HG02943 (cell line): ENCODE measurements at regions not wholly inside any gene's neighbourhood (a gene's known extent, or its start where the extent isn't known, plus 50 kb on each side); places are given as distances from the start of the nearest gene placed in this dataset.
A peak's percentile ranks its signal among the peaks of the same experiment; 100 is the strongest.

Source experiments
- ATAC-seq: cut with Tn5 transposase; IDR thresholded peaks from one replicate; pipeline ENCODE4 v1.9.1; 2021; ENCODE audit warnings: mild to moderate bottlenecking, low read depth, moderate library complexity; ENCODE audit not compliant: unreplicated experiment

DNA sequence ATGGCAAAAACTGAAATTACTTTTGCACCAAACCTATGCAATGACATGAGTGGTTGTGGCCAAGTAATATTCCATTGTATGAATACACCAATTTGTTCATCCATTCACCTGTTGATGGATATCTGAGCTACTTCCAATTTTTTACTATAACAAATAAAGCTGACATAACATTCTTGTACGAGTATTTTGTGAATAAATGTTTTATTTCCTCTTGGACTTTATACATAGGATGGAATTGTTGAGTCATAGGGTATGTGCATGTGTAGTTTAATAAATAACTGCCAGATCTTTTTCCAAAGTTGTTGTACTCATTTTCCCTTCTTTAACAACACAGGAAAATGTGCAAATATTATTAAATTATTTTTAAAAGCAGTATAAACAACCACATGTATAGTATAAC lies 146.1 kb upstream of the ZNF462 start:
- no peak for ATAC-seq

DNA sequence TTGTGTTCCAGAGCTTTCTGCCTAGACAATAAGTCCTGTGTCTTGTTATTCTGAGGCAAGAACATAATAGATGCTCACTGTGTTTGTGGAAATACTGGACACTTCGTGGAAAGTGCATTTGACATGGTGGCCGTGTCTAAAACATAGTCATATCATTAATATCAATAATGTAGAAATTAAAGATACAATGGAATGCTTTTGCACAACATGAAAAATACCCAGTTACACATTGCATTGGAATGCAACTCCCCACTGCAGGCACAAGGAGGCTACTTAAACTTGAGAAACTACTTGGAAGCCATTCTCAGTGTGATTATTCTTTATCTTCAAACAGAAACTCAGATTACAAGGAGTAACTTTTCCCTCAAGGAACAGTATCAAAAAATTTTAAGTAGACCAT lies 145.3 kb upstream of the ZNF462 start:
- ATAC-seq = no peak

DNA sequence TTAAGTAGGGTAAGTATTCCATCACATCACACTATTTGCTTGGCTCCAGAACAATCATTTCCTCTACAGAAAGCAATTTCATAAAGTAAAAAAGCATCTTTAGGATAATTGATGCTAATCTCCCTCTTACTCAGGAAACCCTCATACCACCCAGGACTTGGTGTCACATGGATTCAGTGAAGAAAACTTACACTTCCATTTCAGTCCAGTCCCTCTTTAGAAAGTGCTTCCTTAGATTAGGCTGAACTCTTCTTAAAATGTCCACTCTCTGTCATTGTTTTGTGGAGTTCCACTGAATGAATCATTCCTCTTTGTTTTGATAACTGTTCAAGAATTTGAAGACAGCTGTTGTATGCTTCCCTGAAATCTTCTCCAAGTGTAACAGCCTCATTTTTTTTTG lies 144.0 kb upstream of the ZNF462 start:
- no peak for ATAC-seq

DNA sequence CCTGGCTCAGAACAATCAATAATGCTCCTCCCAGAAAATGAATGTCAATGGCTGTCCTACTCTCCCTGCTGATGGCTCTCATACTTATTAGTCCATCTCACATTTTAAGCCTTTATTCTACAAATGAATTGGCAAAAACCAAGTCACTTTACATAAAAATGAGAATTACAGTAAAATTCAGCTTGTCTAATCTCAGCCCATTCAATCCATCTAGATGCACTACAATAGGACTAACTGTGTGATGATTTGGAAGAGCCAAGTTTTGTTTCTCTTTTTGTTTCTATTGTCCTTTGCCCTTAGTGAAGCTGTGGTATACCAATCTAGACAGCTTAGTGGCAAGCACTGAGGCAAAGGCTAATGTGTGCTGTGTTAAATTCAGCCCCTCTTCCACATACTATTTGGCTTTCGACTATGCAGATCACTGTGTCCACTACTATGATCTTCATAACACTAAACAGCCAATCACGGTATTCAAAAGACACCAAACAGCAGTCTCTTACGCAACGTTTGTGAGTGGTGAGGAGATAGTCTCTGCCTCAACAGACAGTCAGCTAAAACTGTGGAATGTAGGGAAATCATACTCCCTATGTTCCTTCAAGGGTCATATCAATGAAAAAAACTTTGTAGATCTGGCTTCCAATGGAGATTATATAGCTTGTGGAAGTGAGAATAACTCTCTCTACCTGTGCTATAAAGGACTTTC lies 140.8 kb upstream of the ZNF462 start:
- ATAC-seq = no peak

DNA sequence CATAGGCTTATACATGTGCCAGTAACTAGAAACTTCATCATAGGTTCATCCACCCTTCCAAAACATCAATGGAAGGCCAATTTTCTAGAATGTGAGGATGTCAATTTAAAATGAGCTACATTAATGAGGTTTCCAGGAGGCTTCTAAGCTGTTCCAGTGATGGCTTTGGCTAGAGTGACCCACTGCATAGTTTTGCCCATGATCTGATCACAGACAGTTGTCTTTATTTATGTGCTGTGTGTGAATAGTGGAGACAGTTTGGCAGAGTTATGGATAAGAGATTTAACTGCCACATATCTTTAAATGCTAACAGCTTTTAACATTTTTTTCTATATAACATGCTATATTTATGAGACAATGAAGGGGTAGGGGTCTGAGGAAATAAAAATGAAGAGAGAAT lies 139.0 kb upstream of the ZNF462 start:
- ATAC-seq = no peak

DNA sequence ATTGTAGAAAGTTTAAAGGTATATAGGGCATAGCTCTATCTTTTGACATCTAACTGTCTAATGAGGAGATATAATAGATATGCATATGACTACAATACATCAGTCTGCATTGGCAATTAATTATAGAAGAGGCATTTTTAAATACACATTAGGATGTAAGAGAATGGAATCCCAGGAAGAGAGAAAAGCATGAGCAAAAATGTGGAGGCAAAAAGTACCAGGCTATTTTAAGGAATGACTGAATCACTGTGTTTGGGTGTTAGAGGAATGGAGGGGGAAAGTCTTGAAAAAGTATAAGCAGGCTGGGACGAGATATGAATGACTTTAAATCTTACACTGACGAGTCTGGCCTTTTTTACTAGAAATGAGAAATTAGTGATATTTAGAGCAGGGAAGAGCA lies 138.4 kb upstream of the ZNF462 start:
- ATAC-seq = no peak

DNA sequence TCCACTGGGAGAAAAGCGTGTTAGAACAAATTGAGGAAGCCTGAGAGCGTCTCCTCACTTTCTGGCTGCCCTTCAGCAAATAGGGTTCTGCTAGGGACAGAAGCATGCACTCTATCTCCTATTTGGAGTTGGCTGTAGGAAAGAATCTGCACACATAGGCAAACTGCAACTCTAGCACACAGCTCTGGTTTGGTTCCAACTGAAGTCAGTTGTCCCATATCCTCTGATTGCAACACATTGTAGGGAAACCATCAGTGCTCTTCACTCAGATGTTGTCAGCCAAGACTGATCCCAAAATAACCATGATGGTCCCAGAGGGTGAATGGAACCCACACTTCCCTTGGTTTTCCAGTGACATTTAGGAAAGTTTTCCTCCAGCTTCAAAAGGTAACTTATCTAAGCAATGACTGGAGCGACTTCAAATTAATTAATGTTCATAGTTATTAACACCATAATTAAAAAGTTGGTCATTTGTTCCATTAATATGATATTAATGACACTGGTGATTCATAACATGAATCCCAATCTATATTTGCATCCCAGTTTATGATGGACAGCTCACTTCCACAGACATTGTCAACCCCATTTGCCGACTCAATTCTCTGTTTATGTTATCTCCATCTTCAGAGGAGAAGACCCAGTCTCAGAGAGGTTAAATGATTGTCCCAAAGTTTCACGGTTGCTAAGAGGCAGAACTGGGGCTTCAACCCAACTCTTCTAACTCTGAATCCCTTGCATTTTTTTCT lies 136.7 kb upstream of the ZNF462 start:
- ATAC-seq = no peak

DNA sequence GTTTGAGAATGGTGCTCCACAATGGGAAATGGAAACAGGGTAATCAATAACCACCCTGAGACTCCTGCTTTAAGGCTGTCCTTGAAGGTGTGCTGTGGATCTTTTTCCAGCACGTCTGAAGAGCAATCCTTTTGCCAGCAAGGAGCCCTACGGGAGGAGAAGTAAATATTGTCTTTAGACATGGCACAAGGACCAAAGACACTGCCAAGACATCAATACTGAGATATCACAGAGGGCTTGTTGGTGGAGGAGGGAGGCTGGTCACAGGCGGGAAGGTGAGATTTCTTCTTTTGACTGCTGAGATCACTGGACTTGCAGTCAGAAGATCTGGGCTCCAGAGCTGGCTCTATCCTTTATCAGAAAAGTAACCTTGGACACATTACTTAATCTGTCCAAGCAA lies 135.0 kb upstream of the ZNF462 start:
- no peak for ATAC-seq

DNA sequence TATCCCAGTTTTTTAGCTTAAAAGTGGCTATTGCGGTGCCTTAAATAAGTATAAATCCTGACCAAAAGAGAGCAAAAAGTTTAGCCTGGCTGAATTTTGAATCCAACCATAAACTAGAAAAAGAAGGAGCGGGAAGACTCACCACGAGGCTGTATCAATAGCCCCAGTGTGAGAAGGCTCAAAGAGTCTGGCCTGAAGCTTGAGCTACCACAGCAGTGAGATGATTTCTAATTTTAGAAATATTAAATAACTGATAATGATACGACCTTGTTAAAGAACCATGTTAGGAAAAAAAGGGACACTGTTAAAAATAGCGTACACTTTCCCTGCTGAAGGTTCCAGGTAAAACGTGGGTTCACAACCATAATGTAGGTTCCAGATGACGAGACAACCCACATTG lies 134.1 kb upstream of the ZNF462 start:
- ATAC-seq = no peak

GRCh38 chr9:106731910-106732309 lies 131.1 kb upstream of the ZNF462 start:
- no peak for ATAC-seq

DNA sequence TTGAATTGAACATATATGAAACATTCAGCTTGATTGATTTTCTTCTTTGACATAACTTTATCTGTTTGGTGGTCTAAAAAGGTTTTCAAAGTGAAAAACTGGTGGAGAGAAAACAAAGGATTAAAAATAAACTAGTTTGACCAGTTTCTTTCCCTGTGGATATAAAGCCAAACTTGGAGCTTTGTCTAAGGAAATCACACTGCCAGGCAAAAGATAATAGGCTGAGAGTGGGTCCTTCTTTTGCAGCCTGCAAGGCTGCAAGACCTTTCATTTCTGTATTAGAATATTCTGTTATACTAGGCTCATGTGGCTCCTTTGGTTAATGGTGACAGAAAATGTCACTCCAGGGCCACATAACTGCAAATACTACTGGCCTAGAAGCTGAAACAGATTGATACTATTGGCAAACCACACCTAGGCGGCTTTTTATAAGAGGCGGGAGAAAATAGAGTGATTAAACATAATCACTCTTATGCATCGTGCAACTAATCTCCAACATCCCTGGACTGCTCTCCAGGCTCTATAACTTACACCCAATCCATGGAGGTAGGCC lies 129.1 kb upstream of the ZNF462 start:
- ATAC-seq = no peak

DNA sequence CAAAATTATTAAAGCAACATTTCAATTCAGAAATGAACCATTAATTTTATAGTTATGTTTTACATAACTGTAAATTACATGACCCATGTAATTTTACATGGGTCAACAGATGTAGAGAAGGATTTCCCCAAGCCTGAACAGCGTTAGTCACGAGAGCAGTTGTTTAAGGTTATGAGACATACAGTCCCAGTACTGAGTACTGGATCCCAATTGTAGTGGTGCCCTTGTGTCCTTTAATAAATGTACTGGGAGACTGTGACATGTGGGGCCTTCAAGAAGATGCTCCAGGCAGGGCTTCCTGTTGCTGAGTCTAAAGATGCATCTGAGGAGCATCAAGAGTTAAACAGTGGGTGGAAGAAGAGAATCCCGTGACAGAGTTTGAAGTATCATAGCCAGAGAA lies 125.5 kb upstream of the ZNF462 start:
- ATAC-seq = no peak

DNA sequence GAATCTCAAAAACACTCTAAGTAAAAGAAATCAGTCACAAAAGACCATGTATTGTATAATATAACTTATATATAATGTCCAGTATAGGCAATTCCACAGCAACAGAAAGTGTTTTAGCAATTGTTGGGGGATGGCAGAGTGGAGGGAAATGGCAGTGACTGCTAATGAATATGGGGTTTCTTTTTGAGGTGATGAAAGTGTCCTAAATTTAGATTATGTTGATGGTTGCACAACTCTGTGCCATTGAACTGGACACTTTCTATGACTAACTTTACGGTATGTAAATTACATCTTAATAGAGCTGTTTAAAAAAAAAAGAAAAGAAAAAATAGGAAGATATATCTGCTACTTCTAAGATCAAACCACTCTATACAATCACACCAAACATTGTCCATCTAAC lies 124.9 kb upstream of the ZNF462 start:
- ATAC-seq = no peak

DNA sequence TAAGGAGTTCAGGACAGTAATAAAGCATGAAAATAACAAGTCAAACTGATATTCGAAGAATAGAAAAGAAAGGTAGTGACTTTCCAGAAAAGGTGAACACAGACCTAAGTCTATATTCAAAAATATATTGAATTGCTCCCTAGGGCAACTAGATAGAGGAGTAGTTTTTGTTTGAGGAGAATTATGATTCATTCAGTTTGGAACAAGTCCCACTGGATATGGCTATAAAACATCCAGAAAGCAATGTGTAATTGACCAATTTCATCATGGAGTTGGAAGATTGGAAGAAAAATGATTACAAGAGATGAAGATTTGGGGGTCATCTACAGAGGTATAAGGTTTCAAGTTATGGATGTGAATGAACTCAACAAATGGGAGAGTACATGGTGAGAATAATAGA lies 117.5 kb upstream of the ZNF462 start:
- no peak for ATAC-seq

DNA sequence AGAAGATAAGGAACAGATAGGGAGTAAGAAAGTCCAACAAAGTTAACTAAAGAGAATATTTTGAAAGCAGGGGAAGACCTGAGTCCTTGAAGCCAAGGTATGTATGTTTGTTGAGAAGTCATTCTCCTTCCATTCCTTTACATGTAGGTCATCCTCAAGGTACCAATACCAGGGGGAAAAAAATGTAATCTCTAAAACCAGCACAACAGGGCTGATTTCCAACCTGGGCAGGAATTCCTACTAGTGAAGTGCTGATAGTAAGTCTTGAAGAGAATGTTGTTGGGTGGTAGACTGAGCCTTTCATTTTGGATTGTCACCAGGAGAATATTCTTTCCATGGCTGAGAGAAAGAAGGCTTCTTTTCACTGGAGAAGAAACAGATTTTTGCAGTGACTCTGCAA lies 117.1 kb upstream of the ZNF462 start:
- no peak for ATAC-seq

- ATAC-seq = no peak
Observed at GRCh38 chr9:106751681-106752080, 111.3 kb upstream of the ZNF462 start.

DNA sequence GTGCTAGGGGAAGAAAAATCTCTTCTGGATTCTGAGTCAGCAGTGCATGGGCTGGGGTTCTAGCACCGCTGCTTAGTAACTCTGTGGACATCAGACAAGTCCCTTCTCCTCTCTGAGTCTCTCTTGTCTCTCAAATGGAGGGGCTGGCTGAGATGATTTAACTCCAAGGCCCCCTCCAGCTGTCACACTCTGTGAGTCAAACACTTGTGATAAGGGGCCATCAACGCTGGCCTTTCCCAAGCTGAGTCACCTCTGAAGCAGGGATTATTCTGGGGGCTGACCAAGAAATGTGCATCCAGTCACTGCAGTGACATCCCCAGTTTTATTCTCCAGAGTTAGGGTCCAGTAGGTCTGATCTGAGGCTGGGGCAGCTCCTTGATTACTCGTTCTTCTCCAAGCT lies 110.4 kb upstream of the ZNF462 start:
- ATAC-seq = no peak

DNA sequence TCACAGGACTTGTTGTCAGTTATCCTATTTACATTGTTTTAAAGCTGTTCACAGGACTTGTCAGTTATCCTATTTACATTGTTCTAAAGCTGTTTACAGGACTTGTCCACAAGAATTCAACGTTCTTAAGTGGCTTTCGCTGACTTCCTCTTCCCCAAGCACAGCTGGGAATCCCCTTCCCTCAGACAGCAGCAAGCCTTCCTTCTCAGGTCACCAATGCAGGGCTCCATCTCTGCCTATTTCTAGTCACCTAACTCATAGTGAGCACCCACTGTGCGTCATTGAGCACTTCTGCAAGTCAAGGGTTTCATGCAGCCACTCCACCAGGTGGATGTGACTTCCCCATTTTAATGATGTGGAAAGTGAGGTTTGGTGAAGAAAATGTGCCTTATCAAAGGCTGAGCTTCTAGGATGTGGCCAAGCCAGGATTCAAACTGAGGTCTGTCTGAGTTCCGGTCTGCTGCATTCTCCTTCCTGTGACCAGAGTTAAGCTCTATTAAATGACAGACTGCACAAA lies 109.8 kb upstream of the ZNF462 start:
- ATAC-seq = peak; percentile 76

DNA sequence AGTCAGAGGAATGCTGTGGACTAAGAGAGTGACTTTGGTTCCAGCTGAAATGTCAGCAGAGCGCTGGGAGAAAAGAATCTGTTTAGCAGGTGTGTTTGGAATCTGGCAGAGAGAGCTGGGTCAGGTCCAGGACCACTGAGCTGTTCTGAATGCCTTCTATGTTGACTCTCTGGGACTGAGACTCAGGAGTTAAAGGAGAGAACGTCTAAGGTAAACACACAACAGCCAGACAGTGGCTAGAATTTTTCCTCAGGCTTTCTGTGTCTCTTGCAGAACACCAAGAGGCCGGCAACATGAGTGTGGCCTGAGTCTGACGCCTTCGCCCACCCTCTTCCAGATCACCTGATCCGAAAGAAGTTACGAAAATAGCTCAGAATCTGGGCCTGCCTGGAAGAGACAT lies 107.2 kb upstream of the ZNF462 start:
- ATAC-seq = no peak

- ATAC-seq = no peak
Observed at GRCh38 chr9:106757514-106757913, 105.5 kb upstream of the ZNF462 start.

DNA sequence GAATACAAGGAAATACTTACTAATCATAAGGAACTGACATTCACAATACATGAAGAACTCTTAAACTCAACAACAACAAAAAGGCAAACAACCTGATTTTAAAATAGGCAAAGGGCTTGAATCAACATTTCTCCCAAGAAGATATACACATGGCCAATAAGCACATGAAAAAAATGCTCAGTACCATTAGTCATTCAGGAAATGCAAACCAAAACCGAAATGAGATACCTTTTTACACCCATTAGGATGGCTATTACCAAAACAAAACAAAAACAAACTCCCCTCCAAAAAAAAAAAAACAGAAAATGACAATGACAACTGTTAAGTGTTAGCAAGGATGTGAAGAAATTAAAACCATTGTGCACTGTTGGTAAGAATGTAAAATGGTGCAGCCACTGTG lies 104.1 kb upstream of the ZNF462 start:
- ATAC-seq = no peak

- no peak for ATAC-seq
Observed at GRCh38 chr9:106761493-106761892, 101.5 kb upstream of the ZNF462 start.
